ENCODE measurements at regions not wholly inside any gene's neighbourhood (a gene's known extent, or its start where the extent isn't known, plus 50 kb on each side); places are given as distances from the start of the nearest gene placed in this dataset.

GRCh38 chr13:72185776-72186175 is 318.8 kb upstream of the DACH1 start:
- no peaks in the 10 kb centered on the region for H3K36me3 Mint-ChIP-seq
- no peak overlapping the region for H3K27ac Mint-ChIP-seq
- no peak for DNase-seq
- no peaks in the 10 kb centered on the region for H3K4me1 Mint-ChIP-seq
- H3K27me3 Mint-ChIP-seq (ENCODE audit: low read depth in 3 of 3), result no peaks in the 10 kb centered on the region
- H3K9me3 Mint-ChIP-seq, result peaks cover 5 to 26% (median 11%) of the 10 kb centered on the region in 6 donors
- H3K4me3 Mint-ChIP-seq, result no peak overlapping the region

- H3K36me3 Mint-ChIP-seq, result no peaks in the 10 kb centered on the region
Observed at GRCh38 chr13:72181661-72182060, 314.7 kb upstream of the DACH1 start.

DNA sequence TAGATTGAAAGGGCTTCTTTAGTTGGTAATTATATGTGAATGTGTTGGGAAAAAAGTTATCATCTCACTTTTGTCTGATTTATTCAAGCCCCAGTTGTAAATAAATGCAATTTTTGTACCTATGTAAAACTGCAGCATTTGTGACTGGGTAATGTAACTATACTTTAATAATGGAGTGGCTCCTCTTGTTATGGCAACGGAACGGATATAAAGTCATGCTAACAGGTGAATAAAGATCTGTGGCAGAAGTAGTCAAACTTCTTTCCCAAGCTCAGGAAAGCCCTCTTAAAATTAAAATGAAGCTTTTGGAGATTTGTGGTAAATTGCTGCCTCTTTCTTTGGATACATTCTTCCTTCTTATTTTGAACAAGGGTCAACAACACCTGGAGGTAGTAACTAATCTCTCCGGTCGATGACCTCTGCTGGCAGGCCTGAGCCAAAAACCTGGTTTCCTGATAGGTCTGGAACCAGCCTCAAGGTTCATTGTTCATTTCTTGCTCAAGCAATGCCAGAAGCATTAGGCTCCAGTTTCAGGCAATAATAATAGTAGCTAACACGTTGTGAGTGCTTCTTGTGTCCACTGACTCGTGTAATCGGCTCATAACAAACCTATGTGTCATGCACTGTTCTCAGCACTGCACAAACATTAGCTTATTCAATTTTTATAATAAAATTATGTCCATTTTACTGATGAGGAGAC is 313.4 kb upstream of the DACH1 start:
- Mint-ChIP-seq H3K27me3 (ENCODE audit: low read depth in 3 of 3) (peaks cover 0 to 1% (median 0%) of the 10 kb centered on the region in 3 donors), H3K4me3 (no peak overlapping the region), H3K36me3 (no peaks in the 10 kb centered on the region), H3K9me3 (peaks cover 0 to 26% (median 7%) of the 10 kb centered on the region in 6 donors), H3K4me1 (no peaks in the 10 kb centered on the region), H3K27ac (no peak overlapping the region)
- no peak for DNase-seq

More at GRCh38 chr13:72181661-72182060, 314.7 kb upstream of the DACH1 start:
- Mint-ChIP-seq H3K4me1 (no peaks in the 10 kb centered on the region), H3K27ac (no peak overlapping the region), H3K27me3 (ENCODE audit: low read depth in 3 of 3) (peaks cover 0 to 1% (median 0%) of the 10 kb centered on the region in 3 donors), H3K9me3 (peaks cover 2 to 32% (median 9%) of the 10 kb centered on the region in 6 donors), H3K4me3 (no peak overlapping the region)
- no peak for DNase-seq

DNA sequence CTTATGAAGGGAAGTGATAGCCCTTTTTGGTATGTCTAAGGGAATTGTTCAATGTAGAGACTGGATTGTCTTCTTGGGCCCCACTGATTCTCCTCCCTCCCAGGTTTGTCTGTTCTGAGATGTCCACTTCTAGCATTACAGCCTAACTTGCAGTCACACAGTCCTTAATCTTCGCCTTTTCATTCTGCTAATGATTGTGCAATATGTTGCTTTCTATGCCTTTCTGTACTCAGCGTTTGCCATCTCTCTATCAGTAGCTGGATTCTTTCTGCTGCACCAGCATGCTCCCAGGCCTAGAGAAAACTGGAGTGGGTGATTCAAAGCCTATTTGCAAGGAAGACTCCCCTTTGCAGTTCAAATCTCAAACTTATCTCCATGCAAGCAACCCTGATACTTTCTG is 307.5 kb upstream of the DACH1 start:
- no peaks in the 10 kb centered on the region for H3K36me3 Mint-ChIP-seq
- H3K4me3 Mint-ChIP-seq, result no peak overlapping the region
- peaks cover 1 to 15% (median 5%) of the 10 kb centered on the region in 6 donors for H3K9me3 Mint-ChIP-seq
- H3K27me3 Mint-ChIP-seq (ENCODE audit: low read depth in 3 of 3), result peaks cover 0 to under 1% (median 0%) of the 10 kb centered on the region in 3 donors
- H3K4me1 Mint-ChIP-seq, result no peaks in the 10 kb centered on the region
- DNase-seq, result no peak
- no peak overlapping the region for H3K27ac Mint-ChIP-seq

- Mint-ChIP-seq H3K36me3 (no peaks in the 10 kb centered on the region), H3K9me3 (peaks cover 0 to 18% (median 7%) of the 10 kb centered on the region in 6 donors), H3K27me3 (ENCODE audit: low read depth in 3 of 3) (peaks cover 0 to 4% (median 0%) of the 10 kb centered on the region in 3 donors), H3K4me1 (no peaks in the 10 kb centered on the region), H3K27ac (no peak overlapping the region), H3K4me3 (no peak overlapping the region)
- DNase-seq, result no peak
Observed at GRCh38 chr13:72170571-72170970, 303.6 kb upstream of the DACH1 start.

GRCh38 chr13:72168126-72168855 is 301.3 kb upstream of the DACH1 start:
- no peak overlapping the region for H3K27ac Mint-ChIP-seq
- no peaks in the 10 kb centered on the region for H3K36me3 Mint-ChIP-seq
- H3K9me3 Mint-ChIP-seq, result peaks cover 0 to 18% (median 7%) of the 10 kb centered on the region in 6 donors
- no peak overlapping the region for H3K4me3 Mint-ChIP-seq
- no peak for DNase-seq
- H3K27me3 Mint-ChIP-seq (ENCODE audit: low read depth in 3 of 3), result peaks cover 0 to 4% (median 0%) of the 10 kb centered on the region in 3 donors
- H3K4me1 Mint-ChIP-seq, result no peaks in the 10 kb centered on the region

GRCh38 chr13:72166102-72166650 is 299.2 kb upstream of the DACH1 start:
- H3K9me3 Mint-ChIP-seq, result peaks cover 0 to 18% (median 7%) of the 10 kb centered on the region in 6 donors
- DNase-seq, result no peak
- H3K27me3 Mint-ChIP-seq (ENCODE audit: low read depth in 3 of 3), result peaks cover 0 to 4% (median 0%) of the 10 kb centered on the region in 3 donors
- no peaks in the 10 kb centered on the region for H3K36me3 Mint-ChIP-seq
- H3K4me3 Mint-ChIP-seq, result no peak overlapping the region
- no peaks in the 10 kb centered on the region for H3K4me1 Mint-ChIP-seq
- no peak overlapping the region for H3K27ac Mint-ChIP-seq

- no peak overlapping the region for H3K27ac Mint-ChIP-seq
- H3K4me3 Mint-ChIP-seq, result no peak overlapping the region
- no peaks in the 10 kb centered on the region for H3K4me1 Mint-ChIP-seq
- H3K27me3 Mint-ChIP-seq (ENCODE audit: low read depth in 3 of 3), result peaks cover 0 to 4% (median 0%) of the 10 kb centered on the region in 3 donors
- DNase-seq, result no peak
- no peaks in the 10 kb centered on the region for H3K36me3 Mint-ChIP-seq
- peaks cover 0 to 15% (median 6%) of the 10 kb centered on the region in 6 donors for H3K9me3 Mint-ChIP-seq
Observed at GRCh38 chr13:72165276-72165675, 298.3 kb upstream of the DACH1 start.

DNA sequence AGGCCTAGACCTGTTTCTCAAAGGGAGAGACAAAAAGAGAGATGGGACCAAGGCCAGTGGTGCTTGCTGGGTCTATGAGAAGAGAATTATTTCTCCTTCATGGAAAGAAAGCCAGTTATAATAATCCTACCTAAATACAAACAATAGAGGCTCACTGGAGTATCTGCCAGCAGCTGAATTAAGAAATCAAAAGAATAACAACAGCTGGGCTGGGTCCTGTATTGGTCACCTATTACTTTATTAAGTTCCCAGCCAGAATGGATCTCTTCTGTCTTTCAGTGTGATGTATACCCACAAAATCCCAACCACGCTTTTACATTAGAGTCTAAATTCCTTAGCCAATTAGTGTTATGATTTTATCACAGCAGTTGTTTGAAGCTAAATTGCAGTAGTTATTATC is 297.8 kb upstream of the DACH1 start:
- peaks cover 0 to 4% (median 0%) of the 10 kb centered on the region in 3 donors for H3K27me3 Mint-ChIP-seq (ENCODE audit: low read depth in 3 of 3)

DNA sequence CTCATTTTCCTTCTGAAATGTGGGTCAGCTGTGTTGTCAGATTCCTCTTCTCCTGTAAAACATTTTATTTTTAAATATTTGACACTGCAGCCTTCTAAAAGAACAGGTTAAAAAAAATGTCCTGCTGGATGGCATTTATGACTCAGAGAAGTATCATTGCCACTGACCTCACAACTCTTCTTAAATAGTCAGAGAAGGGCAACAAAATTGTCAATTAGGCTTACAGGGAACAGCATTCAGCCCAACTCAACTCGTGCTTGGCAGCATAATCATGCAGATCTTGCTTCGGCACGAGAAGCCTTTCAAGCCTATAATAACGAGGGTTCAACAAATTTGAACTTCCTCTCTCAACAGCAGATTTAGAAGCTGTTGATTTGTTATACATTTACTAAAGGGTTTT is 296.7 kb upstream of the DACH1 start:
- no peak for DNase-seq
- H3K4me3 Mint-ChIP-seq, result no peak overlapping the region
- H3K36me3 Mint-ChIP-seq, result no peaks in the 10 kb centered on the region

More for the DNA sequence above, 297.8 kb upstream of the DACH1 start:
- Mint-ChIP-seq H3K4me1 (no peaks in the 10 kb centered on the region), H3K9me3 (peaks cover 0 to 18% (median 6%) of the 10 kb centered on the region in 6 donors), H3K4me3 (no peak overlapping the region), H3K27ac (no peak overlapping the region), H3K36me3 (no peaks in the 10 kb centered on the region)
- DNase-seq, result no peak

GRCh38 chr13:72160977-72161376 is 294.0 kb upstream of the DACH1 start:
- H3K27ac Mint-ChIP-seq, result no peak overlapping the region
- H3K27me3 Mint-ChIP-seq (ENCODE audit: low read depth in 3 of 3), result no peaks in the 10 kb centered on the region
- H3K36me3 Mint-ChIP-seq, result no peaks in the 10 kb centered on the region
- H3K4me3 Mint-ChIP-seq, result no peak overlapping the region
- no peak for DNase-seq
- no peaks in the 10 kb centered on the region for H3K4me1 Mint-ChIP-seq
- H3K9me3 Mint-ChIP-seq, result peaks cover 0 to 28% (median 6%) of the 10 kb centered on the region in 6 donors

More for the DNA sequence above, 296.7 kb upstream of the DACH1 start:
- Mint-ChIP-seq H3K9me3 (peaks cover 0 to 22% (median 6%) of the 10 kb centered on the region in 6 donors), H3K27ac (no peak overlapping the region), H3K4me1 (no peaks in the 10 kb centered on the region), H3K27me3 (ENCODE audit: low read depth in 3 of 3) (peaks cover 0 to 4% (median 0%) of the 10 kb centered on the region in 3 donors)

- H3K27ac Mint-ChIP-seq, result no peak overlapping the region
- H3K9me3 Mint-ChIP-seq, result peaks cover 0 to 37% (median 10%) of the 10 kb centered on the region in 6 donors
- H3K27me3 Mint-ChIP-seq (ENCODE audit: low read depth in 3 of 3), result peaks cover 0 to 1% (median 0%) of the 10 kb centered on the region in 3 donors
- no peak overlapping the region for H3K4me3 Mint-ChIP-seq
- H3K36me3 Mint-ChIP-seq, result no peaks in the 10 kb centered on the region
- no peaks in the 10 kb centered on the region for H3K4me1 Mint-ChIP-seq
- DNase-seq, result no peak
Observed at GRCh38 chr13:72156760-72157159, 289.8 kb upstream of the DACH1 start.

DNA sequence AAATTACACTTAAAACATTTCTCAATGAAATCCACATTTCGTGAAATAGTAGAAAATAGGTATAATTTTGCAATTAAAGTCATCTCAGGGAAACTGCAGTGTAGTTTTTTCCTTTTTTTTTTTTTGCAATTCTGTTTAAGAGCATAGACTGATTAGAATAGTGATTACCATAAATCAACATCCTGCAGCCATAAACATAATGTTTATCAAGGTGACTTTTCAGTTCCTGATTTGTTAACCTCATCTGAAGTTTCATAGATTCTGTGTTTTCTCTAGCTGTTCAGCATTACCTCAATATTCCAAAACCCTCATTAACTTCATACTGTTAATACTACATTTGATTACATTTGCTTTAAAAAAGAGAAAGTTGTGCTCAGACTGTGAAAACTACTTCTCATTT is 286.3 kb upstream of the DACH1 start:
- Mint-ChIP-seq H3K27ac (no peak overlapping the region), H3K9me3 (peaks cover 2 to 39% (median 9%) of the 10 kb centered on the region in 6 donors), H3K4me1 (no peaks in the 10 kb centered on the region), H3K4me3 (no peak overlapping the region), H3K36me3 (no peaks in the 10 kb centered on the region), H3K27me3 (ENCODE audit: low read depth in 3 of 3) (peaks cover 0 to 1% (median 0%) of the 10 kb centered on the region in 3 donors)
- no peak for DNase-seq

DNA sequence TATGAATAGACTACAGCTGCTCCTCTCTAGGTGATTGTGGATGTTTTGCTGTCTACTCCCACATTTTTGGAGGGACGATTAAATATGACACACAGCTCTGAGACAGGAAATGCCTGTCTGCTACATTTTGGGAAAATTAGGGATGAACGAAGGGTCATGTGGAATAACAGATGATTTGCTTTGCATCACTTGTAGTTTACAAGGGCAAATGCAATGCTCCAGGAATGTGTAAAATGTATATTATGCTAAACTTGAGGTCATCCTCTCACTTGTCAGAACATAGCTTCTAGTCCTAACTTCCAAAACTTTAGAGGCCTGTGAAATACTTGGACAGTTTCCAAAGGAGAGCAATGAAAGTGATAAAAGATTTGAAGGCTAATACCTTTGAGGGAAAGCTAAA is 284.2 kb upstream of the DACH1 start:
- H3K4me1 Mint-ChIP-seq, result no peaks in the 10 kb centered on the region

More for the DNA sequence above, 284.2 kb upstream of the DACH1 start:
- no peak overlapping the region for H3K4me3 Mint-ChIP-seq
- H3K9me3 Mint-ChIP-seq, result peaks cover 2 to 34% (median 7%) of the 10 kb centered on the region in 6 donors
- DNase-seq, result no peak
- no peaks in the 10 kb centered on the region for H3K36me3 Mint-ChIP-seq
- H3K27me3 Mint-ChIP-seq (ENCODE audit: low read depth in 3 of 3), result peaks cover 0 to 1% (median 0%) of the 10 kb centered on the region in 3 donors
- H3K27ac Mint-ChIP-seq, result no peak overlapping the region
